Epithelial cell of esophagus (primary cell): ENCODE measurements at regions not wholly inside any gene's neighbourhood (a gene's known extent, or its start where the extent isn't known, plus 50 kb on each side); places are given as distances from the start of the nearest gene placed in this dataset.
"Not testable (repeated sequence)": the region's sequence is repeated elsewhere in the genome, so short reads cannot be mapped to it uniquely, and the experiment has no call there.

Experiments used
- DNase-seq: peaks from one replicate; pipeline ENCODE4 v3.0.0; 2010; ENCODE audit warnings: low read depth
- H3K4me3 ChIP-seq: 2 replicates; pipeline ENCODE4 v1.5.1; 2011; ENCODE audit warnings: mild to moderate bottlenecking, low read length, control low read depth
- CTCF ChIP-seq: IDR thresholded peaks from 2 replicates; pipeline ENCODE4 v1.5.1; 2011; ENCODE audit warnings: low read depth, mild to moderate bottlenecking, low read length, control low read depth, inconsistent platforms; ENCODE audit not compliant: insufficient read depth; ENCODE audit errors: missing control alignments

DNA sequence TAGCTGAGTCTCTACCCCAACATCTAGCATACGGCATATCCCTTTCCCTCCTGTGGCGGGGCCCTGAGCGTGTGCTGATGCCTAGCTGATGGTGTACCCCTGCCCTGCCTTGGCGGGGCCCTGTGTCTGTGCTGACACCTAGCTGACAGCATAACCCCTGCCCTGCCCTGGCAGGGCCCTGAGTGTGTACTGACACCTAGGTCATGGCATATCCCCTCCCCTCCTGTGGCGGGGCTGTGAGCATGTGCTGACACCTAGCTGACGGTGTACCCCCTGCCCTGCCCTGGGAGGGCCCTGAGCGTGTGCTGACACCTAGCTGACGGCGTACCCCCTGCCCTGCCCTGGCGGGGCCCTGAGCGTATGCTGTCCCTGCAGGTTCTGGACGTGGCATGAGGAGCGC, 414.0 kb upstream of the AMELY start:
- H3K4me3 ChIP-seq = no peak overlapping the region
- no peak for DNase-seq
- TF ChIP-seq CTCF = no peak

- DNase-seq = no peak
- no peak for TF ChIP-seq CTCF
These were observed 409.2 kb upstream of the AMELY start for GRCh38 chrY:7320751-7321150.

GRCh38 chrY:7320171-7320570, 408.6 kb upstream of the AMELY start:
- not testable (repeated sequence) for DNase-seq, H3K4me3 ChIP-seq

More at GRCh38 chrY:7320751-7321150, 409.2 kb upstream of the AMELY start:
- H3K4me3 ChIP-seq = no peak overlapping the region

GRCh38 chrY:7318122-7318521, 406.6 kb upstream of the AMELY start:
- TF ChIP-seq CTCF = no peak
- H3K4me3 ChIP-seq = no peak overlapping the region
- no peak for DNase-seq

DNA sequence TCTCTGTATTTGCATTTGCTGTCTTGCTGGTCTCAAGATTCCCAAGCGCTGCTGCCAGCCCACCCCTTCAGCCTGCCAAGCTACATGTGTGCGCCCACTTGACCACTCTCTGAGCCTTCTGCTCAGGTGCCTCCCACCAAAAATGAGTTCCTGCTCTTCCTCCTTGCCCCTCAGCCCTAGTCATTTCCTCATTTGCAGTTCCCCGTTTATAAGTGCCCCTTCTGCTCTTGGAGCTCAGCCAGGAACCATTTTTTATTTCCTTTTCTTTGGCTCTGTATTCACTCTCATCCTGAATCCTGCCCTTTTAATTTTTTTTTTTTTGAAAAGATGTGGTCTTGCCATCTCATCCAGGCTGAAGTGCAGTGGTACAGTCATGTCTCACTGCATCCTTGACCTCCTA, 406.0 kb upstream of the AMELY start:
- TF ChIP-seq CTCF = no peak
- no peak for DNase-seq
- H3K4me3 ChIP-seq = no peak overlapping the region

DNA sequence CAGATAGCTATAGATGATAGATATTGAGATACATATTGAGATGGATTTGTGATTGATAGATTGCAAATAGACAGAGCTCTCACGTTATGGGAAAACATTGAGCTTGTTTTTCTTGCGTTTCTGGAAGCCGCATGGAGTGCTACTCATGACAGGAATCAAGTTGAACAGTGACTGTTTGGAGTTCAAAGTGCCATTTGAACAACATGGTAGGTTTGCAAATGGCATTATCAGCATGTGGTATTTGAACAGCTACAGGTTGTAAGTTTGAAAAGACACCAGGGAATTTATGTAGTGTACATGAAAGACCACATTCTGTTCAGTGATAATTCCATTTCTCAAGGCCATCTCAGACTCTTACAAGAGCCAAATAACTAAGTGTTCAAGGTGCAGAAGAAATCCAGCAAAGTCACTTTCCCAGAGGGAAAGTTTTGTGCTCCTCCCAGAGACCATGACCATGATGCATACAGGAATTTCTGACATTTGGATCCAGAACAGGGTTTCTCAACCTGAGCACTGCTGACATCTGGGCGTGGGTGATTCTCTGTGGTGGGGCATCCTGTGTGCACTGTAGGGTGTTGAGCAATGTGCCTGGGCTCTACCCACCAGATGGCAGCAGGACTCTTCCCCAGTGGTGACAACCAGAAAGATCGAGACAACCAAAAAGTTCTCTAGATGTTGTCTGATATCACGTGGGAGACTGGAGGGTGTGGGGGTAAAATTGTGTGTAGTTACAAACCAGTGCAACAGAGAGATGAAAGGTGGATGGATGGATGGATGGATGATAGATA, 399.1 kb upstream of the AMELY start:
- no peak for TF ChIP-seq CTCF
- peak; percentile 17 for DNase-seq
- H3K4me3 ChIP-seq = no peak overlapping the region

DNA sequence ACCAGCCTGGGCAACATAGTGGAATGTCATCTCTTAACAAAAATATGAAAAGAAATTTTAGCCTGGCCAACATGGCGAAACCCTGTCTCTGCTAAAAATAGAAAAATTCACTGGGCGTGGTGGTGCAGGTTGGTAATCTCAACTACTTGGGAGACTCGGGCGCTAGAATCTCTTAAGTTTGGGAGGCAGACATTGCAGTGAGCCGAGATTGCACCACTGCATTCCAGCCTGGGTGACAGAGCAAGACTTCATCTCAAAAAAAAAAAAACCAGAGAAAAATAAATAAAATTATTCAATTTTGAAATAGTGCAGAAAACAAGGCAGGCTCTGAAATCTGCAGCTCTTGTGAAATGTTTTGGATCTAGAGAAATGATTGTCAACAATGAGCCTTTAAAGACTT, 397.3 kb upstream of the AMELY start:
- DNase-seq = no peak
- no peak for TF ChIP-seq CTCF
- no peak overlapping the region for H3K4me3 ChIP-seq
